ENCODE measurements at regions not wholly inside any gene's neighbourhood (a gene's known extent, or its start where the extent isn't known, plus 50 kb on each side); places are given as distances from the start of the nearest gene placed in this dataset.
"Not testable (repeated sequence)": the region's sequence is repeated elsewhere in the genome, so short reads cannot be mapped to it uniquely, and the experiment has no call there.

DNA sequence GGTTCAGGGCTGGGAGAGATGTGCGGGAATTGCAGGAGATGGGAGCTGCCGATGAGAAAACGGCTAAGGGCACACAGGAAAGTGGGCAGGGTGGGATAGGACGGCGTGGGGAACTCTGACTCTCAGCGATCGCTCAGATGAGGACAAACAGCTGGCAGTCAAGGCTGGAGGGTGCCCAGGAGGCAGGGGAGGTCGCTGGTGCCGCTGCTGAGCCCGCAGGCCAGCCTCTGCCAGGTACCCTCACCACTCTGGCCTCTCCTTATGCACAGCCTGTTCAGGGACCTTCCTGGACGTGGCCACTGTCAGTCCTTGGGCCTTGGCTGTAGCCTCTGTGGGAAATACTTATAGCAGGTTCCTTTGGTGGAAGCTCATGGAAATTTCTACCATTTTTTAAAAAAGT is 308.6 kb downstream of the TEX29 start:
- H3K4me1 Mint-ChIP-seq (ENCODE audit: low read depth): peaks cover 6% of the 10 kb centered on the region
- H3K27ac Mint-ChIP-seq: no peak overlapping the region
- no peak overlapping the region for H3K4me3 Mint-ChIP-seq (ENCODE audit: low read depth)
- no peaks in the 10 kb centered on the region for H3K36me3 Mint-ChIP-seq (ENCODE audit: insufficient read depth)
- no peaks in the 10 kb centered on the region for H3K9me3 Mint-ChIP-seq (ENCODE audit: low read depth)
- H3K27me3 Mint-ChIP-seq: peaks cover 65% of the 10 kb centered on the region
- TF ChIP-seq, protein P1, sequence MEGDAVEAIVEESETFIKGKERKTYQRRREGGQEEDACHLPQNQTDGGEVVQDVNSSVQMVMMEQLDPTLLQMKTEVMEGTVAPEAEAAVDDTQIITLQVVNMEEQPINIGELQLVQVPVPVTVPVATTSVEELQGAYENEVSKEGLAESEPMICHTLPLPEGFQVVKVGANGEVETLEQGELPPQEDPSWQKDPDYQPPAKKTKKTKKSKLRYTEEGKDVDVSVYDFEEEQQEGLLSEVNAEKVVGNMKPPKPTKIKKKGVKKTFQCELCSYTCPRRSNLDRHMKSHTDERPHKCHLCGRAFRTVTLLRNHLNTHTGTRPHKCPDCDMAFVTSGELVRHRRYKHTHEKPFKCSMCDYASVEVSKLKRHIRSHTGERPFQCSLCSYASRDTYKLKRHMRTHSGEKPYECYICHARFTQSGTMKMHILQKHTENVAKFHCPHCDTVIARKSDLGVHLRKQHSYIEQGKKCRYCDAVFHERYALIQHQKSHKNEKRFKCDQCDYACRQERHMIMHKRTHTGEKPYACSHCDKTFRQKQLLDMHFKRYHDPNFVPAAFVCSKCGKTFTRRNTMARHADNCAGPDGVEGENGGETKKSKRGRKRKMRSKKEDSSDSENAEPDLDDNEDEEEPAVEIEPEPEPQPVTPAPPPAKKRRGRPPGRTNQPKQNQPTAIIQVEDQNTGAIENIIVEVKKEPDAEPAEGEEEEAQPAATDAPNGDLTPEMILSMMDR (IDR thresholded peaks at IDR 0.05; ENCODE audit: unreplicated experiment): no peak
- DNase-seq (ENCODE audit: low spot score, unreplicated experiment): no peak

DNA sequence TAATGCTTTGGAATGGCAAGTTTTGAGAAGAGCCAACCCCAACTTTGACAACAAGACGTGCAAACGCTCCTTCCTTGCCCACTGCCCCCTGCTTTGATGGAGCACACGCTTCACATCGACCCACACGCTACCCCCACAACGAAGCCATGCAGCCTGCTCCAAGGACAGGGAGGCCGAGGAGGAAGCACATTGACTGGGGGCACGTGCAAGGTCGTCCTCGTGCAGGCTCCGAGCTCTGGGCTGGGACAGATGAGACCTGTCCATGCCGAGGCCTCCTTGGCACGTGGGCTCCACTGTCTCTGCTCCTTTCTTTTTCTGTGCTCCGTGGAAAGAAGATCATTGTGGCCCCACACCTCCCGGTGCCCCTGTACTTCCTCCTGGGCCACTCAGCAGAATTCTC is 309.0 kb downstream of the TEX29 start:
- DNase-seq (ENCODE audit: low spot score, unreplicated experiment): no peak
- Mint-ChIP-seq H3K27ac (no peak overlapping the region), H3K9me3 (ENCODE audit: low read depth) (no peaks in the 10 kb centered on the region), H3K4me3 (ENCODE audit: low read depth) (no peak overlapping the region), H3K4me1 (ENCODE audit: low read depth) (peaks cover 6% of the 10 kb centered on the region), H3K27me3 (peaks cover 63% of the 10 kb centered on the region), H3K36me3 (ENCODE audit: insufficient read depth) (no peaks in the 10 kb centered on the region)
- TF ChIP-seq, protein P1 (IDR thresholded peaks at IDR 0.05; ENCODE audit: unreplicated experiment): no peak

DNA sequence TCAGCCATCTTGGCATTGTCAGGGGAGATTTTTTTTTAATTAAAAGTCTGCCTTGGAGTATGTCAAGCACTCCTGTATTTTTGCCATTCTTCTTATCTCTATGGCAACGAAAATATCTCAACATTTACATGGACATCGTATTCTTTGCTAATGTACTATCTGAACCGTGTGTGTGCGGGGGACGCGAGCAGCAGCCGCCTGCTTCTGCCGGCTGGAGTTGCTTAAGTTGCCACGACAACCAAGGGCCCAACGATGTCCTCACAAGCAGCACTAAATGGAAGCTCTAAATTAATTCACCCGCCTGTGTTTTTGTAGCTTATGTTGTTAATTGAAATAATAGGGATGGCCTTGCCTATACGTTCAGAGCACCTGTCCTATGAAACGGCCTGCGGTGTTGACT is 309.5 kb downstream of the TEX29 start:
- peaks cover 6% of the 10 kb centered on the region for H3K4me1 Mint-ChIP-seq (ENCODE audit: low read depth)
- no peak for DNase-seq (ENCODE audit: low spot score, unreplicated experiment)
- H3K27me3 Mint-ChIP-seq: peaks cover 67% of the 10 kb centered on the region
- TF ChIP-seq, protein P1 (IDR thresholded peaks at IDR 0.05; ENCODE audit: unreplicated experiment): no peak
- no peak overlapping the region for H3K27ac Mint-ChIP-seq
- no peaks in the 10 kb centered on the region for H3K9me3 Mint-ChIP-seq (ENCODE audit: low read depth)
- H3K36me3 Mint-ChIP-seq (ENCODE audit: insufficient read depth): no peaks in the 10 kb centered on the region
- H3K4me3 Mint-ChIP-seq (ENCODE audit: low read depth): no peak overlapping the region

DNA sequence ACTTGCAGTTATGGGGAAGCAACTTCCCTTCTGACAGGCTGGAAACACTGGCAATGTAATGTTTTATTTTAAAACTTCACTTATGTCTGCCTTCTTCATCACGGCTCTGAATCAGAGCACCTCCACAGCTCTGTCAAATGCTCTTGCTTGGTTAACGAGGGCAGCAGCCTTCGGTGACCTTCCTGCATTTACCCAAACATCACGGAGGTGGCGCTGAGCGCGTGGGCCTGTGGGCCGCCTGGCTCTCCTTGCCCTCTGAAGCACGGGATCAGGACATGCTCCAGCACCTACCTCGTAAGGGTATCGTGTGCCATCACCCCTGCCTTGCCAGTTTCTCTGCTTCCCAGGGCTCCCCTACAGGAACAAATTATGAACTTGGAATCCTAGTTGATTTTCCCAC is 310.0 kb downstream of the TEX29 start:
- DNase-seq (ENCODE audit: low spot score, unreplicated experiment): no peak
- Mint-ChIP-seq H3K36me3 (ENCODE audit: insufficient read depth) (no peaks in the 10 kb centered on the region), H3K9me3 (ENCODE audit: low read depth) (no peaks in the 10 kb centered on the region), H3K27ac (no peak overlapping the region), H3K4me1 (ENCODE audit: low read depth) (peaks cover 6% of the 10 kb centered on the region), H3K27me3 (peaks cover 67% of the 10 kb centered on the region), H3K4me3 (ENCODE audit: low read depth) (no peak overlapping the region)
- TF ChIP-seq, protein P1 (IDR thresholded peaks at IDR 0.05; ENCODE audit: unreplicated experiment): no peak

DNA sequence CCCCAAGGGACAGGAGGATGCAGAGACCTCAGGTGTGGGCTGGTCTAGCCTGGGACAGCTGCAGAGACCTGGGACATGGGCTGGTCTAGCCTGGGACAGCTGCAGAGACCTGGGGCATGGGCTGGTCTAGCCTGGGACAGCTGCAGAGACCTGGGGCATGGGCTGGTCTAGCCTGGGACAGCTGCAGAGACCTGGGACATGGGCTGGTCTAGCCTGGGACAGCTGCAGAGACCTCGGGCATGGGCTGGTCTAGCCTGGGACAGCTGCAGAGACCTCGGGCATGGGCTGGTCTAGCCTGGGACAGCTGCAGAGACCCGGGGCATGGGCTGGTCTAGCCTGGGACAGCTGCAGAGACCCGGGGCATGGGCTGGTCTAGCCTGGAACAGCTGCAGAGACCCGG is 310.8 kb downstream of the TEX29 start:
- H3K4me1 Mint-ChIP-seq (ENCODE audit: low read depth); DNase-seq (ENCODE audit: low spot score, unreplicated experiment); H3K36me3 Mint-ChIP-seq (ENCODE audit: insufficient read depth); H3K4me3 Mint-ChIP-seq (ENCODE audit: low read depth); H3K27ac Mint-ChIP-seq; H3K9me3 Mint-ChIP-seq (ENCODE audit: low read depth): not testable (repeated sequence)
- H3K27me3 Mint-ChIP-seq: peaks cover 71% of the 10 kb centered on the region

DNA sequence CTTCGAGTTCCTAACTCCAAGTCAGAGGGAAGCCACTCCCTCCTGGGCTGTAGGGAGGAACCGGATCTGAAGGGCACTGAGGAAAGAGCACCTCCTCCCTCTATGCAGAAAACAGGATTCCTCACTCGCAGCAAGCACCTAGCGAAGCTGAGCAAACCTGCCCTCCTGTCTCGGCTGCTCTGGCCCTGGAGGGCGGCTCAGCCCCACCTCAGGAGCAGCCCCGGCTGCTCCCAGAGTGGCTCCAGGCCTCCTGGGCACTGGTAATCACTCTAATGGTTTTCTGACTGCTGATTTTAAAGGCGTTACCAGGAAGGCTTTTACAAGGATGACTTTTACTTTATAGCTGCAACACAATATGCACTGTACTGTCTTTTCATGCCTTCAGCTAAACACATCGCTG is 312.5 kb downstream of the TEX29 start:
- Mint-ChIP-seq H3K9me3 (ENCODE audit: low read depth) (no peaks in the 10 kb centered on the region), H3K27ac (no peak overlapping the region), H3K36me3 (ENCODE audit: insufficient read depth) (no peaks in the 10 kb centered on the region), H3K4me3 (ENCODE audit: low read depth) (no peak overlapping the region), H3K4me1 (ENCODE audit: low read depth) (peaks cover 6% of the 10 kb centered on the region), H3K27me3 (peaks cover 72% of the 10 kb centered on the region)
- DNase-seq (ENCODE audit: low spot score, unreplicated experiment): no peak
- TF ChIP-seq, protein P1 (IDR thresholded peaks at IDR 0.05; ENCODE audit: unreplicated experiment): no peak

Data from progenitor cell of endocrine pancreas (in vitro differentiated cells).